Liver (tissue), 3 donors: ENCODE measurements at regions not wholly inside any gene's neighbourhood (a gene's known extent, or its start where the extent isn't known, plus 50 kb on each side); places are given as distances from the start of the nearest gene placed in this dataset.

ENCODE experiments used
- EGR1 ChIP-seq, 2 donors: IDR thresholded peaks; 2 replicates each; pipeline ENCODE4 v1.6.1; 2016 to 2018; ENCODE audit warnings: antibody characterized with exemption in 2 of 2, low read depth in 2 of 2
- JUND ChIP-seq, 2 donors: IDR thresholded peaks; 2 replicates each; pipeline ENCODE4 v1.6.1; 2016; ENCODE audit warnings: antibody characterized with exemption in 2 of 2
- RAD21 ChIP-seq, 2 donors: IDR thresholded peaks; 2 replicates each; pipeline ENCODE4 v1.6.1; 2016; ENCODE audit warnings: antibody characterized with exemption in 2 of 2, mild to moderate bottlenecking in 2 of 2
- RXRA ChIP-seq, 2 donors: IDR thresholded peaks; 2 replicates each; pipeline ENCODE4 v1.6.1; 2017 to 2018; ENCODE audit warnings: antibody characterized with exemption in 2 of 2, mild to moderate bottlenecking in 1 of 2
- TAF1 ChIP-seq: conservative IDR thresholded peaks from 2 replicates; pipeline ENCODE4 v1.6.1; 2016; ENCODE audit warnings: antibody characterized with exemption, mild to moderate bottlenecking
- YY1 ChIP-seq: IDR thresholded peaks from 2 replicates; pipeline ENCODE4 v1.6.1; 2016; ENCODE audit warnings: antibody characterized with exemption, mild to moderate bottlenecking
- TF ChIP-seq, protein P1 (sequence below): fragments of 150-350 bp; IDR thresholded peaks from 2 replicates; pipeline ENCODE4 v1.5.1; 2017; ENCODE audit warnings: improper control_type of control experiment, low read depth, low read length; ENCODE audit not compliant: missing input control
- TF ChIP-seq, protein P2 (sequence below): IDR thresholded peaks from 2 replicates; pipeline ENCODE4 v1.6.1; 2016; ENCODE audit warnings: antibody characterized with exemption
- TF ChIP-seq, protein P3 (sequence below): IDR thresholded peaks from 2 replicates; pipeline ENCODE4 v1.6.1; 2016; ENCODE audit warnings: antibody characterized with exemption
- TF ChIP-seq, protein P4 (sequence below): IDR thresholded peaks from 2 replicates; pipeline ENCODE4 v1.6.1; 2016; ENCODE audit warnings: antibody characterized with exemption
- donor health status: healthy.
- donor health status: healthy.

DNA sequence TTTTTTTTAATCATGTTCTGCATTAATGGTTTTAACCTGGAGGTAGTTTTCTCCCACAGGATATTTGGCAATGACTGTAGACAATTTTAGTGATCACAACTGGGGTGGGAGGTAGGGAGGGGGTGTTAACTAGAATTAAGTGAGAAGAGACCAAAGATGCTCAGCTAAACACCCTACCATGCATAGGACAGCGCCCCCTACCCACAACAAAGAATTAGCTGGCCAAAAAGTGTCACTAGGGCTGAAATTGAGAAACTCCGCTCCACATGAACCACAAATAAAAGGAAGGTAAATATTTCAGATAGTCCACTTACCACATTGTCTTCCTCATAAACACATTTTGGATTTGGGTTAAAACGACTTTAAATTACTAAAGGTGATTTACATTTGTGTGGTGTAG, 942.6 kb downstream of the SUCLG1 start:
- TF ChIP-seq, protein P1, sequence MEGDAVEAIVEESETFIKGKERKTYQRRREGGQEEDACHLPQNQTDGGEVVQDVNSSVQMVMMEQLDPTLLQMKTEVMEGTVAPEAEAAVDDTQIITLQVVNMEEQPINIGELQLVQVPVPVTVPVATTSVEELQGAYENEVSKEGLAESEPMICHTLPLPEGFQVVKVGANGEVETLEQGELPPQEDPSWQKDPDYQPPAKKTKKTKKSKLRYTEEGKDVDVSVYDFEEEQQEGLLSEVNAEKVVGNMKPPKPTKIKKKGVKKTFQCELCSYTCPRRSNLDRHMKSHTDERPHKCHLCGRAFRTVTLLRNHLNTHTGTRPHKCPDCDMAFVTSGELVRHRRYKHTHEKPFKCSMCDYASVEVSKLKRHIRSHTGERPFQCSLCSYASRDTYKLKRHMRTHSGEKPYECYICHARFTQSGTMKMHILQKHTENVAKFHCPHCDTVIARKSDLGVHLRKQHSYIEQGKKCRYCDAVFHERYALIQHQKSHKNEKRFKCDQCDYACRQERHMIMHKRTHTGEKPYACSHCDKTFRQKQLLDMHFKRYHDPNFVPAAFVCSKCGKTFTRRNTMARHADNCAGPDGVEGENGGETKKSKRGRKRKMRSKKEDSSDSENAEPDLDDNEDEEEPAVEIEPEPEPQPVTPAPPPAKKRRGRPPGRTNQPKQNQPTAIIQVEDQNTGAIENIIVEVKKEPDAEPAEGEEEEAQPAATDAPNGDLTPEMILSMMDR: no peak
- TF ChIP-seq YY1 (no peak), RXRA (IDR thresholded peaks at IDR 0.05) (no peak), RAD21 (IDR thresholded peaks at IDR 0.05) (no peak), TAF1 (no peak), JUND (IDR thresholded peaks at IDR 0.05) (no peak), EGR1 (IDR thresholded peaks at IDR 0.05; ENCODE audit: low read depth in 2 of 2) (no peak)
- TF ChIP-seq, protein P2, sequence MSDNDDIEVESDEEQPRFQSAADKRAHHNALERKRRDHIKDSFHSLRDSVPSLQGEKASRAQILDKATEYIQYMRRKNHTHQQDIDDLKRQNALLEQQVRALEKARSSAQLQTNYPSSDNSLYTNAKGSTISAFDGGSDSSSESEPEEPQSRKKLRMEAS: no peak
- TF ChIP-seq, protein P3, sequence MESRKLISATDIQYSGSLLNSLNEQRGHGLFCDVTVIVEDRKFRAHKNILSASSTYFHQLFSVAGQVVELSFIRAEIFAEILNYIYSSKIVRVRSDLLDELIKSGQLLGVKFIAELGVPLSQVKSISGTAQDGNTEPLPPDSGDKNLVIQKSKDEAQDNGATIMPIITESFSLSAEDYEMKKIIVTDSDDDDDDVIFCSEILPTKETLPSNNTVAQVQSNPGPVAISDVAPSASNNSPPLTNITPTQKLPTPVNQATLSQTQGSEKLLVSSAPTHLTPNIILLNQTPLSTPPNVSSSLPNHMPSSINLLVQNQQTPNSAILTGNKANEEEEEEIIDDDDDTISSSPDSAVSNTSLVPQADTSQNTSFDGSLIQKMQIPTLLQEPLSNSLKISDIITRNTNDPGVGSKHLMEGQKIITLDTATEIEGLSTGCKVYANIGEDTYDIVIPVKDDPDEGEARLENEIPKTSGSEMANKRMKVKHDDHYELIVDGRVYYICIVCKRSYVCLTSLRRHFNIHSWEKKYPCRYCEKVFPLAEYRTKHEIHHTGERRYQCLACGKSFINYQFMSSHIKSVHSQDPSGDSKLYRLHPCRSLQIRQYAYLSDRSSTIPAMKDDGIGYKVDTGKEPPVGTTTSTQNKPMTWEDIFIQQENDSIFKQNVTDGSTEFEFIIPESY: no peak
- TF ChIP-seq, protein P4, sequence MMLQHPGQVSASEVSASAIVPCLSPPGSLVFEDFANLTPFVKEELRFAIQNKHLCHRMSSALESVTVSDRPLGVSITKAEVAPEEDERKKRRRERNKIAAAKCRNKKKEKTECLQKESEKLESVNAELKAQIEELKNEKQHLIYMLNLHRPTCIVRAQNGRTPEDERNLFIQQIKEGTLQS: no peak
